NOMO-1 (cell line): ENCODE measurements at regions not wholly inside any gene's neighbourhood (a gene's known extent, or its start where the extent isn't known, plus 50 kb on each side); places are given as distances from the start of the nearest gene placed in this dataset.

ENCODE experiments used
- DNase-seq, 2 experiments: peaks; one replicate each; lab custom pipeline; 2025; ENCODE audit not compliant: unreplicated experiment in 2 of 2; lab: John Stamatoyannopoulos, UW

DNA sequence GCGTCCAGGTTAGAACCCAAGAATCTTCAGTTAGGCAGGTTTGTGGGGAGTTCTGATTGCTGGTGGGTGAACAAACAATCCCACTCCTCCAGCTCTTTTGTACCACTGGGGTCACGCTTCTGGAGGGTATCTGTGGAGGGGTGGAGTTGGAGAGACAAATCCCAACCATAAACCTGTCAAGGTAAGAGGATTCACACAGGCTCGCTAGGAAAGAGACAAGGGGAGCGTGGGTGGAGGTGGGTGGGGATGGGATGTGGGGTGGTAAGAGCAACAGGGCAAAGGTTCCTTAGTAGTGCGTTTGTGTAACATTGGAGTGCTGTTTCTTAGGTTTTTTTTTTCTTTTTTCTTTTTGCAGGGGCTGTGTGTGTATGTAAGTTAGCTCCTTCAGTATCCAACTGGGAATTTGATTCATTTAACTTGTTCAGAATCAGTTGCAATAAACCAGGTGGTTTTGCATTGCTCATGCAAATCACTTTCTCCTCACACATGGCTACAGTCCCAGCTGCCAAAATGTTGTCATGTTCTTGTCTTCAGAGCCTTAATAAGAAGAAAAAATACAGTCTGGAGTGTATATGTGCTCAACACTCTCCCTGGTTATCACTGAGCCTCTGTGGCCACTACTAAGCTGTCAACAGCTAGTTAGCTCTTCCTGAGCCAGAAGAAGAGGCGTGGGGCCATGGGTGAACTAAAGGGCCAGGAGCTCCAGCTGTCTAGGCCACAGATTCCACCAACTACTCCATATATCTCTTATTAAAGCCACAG is 164.0 kb upstream of the RAD23B start:
- no peak for DNase-seq

DNA sequence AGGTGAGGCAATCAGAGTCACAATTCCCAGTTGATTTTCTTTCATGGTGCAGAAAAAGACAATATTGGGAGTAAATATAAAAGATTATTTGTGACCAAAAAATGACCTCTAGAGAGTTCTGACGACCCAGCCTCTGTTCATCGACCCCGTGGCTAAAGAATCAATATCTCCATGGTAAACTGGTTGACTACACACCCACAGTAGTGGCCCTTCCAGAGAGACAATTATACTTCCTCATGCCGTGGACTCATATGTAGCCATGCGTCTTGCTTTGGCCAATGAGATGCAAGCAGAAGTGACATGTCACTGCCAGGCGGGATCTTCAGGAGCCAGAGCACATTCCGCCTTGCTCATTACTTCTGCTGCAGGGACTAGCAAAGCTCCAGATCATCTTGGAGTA is 163.3 kb upstream of the RAD23B start:
- DNase-seq, result no peak

DNA sequence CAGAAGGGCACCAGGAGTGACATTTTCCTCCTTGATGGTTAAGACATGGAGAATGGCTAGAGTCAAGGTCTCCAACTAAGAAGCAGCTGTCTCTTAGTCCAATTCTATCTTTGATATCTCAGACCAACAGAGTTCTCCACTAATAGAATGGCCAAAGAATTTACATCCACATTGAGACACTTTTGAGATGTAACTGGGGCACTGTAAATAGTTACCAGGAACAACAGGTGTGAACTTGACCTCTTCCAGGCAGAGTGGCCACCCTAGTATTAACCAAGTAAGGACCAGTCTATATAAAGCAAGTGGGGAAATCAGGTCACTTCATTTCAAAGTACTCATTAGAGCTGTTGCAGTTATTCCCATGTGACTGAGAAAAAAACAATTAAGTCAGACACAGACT is 159.7 kb upstream of the RAD23B start:
- DNase-seq, result no peak

DNA sequence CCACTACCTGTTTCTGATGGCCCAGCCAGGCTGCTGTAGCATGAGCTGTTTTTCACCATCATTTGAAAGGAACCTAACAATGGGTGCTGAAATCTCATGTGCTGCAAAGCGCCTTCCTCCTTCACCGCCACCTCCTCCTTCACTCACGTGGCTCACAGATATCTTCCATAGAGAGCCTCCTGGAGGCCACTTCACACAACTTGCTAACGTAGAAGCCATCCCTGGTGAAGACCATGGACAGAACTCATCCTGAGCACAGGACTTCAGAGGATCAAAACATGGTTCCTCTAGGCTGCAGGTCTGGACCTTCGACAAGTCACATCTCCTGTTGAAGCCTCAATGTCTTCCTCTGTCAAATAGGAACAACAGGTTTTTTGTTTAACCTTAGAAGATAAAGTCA is 155.5 kb upstream of the RAD23B start:
- DNase-seq, result no peak

GRCh38 chr9:107131108-107131799 is 151.8 kb upstream of the RAD23B start:
- no peak for DNase-seq

GRCh38 chr9:107136296-107136695 is 146.8 kb upstream of the RAD23B start:
- no peak for DNase-seq

DNA sequence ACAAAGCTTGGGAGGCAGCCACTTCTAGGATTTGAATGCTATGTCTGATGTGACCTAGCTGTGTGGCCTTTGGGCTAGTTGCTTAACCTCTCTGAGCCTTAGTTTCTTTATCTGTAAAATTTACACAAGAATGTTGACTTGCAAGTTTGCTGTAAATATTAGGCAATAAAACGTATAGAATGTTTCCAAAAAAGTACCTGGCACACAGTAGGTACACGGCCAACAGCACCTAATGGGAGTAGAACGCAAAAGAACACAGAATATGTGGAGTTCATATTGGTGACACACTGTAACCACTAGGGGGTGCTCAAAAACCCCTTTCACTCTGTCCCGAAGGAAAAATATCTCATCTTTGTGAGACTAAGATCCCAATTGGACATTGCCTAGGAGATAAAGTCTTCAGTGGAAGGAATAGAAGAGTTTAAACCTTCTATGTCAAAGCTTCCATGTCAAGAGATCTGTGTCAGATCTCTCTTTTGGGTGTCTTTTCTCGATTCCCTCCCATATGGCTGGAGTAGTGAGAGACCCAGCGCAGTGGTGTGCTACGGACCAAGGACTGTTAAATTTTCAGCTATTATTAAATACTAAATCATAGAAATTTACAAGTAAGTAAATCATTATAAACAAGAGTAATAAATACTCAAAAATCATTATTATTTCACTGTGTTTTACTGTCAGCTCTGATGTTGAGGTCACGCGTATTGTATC is 145.4 kb upstream of the RAD23B start:
- peak in 1 of 2 experiments; percentile 3 for DNase-seq

DNA sequence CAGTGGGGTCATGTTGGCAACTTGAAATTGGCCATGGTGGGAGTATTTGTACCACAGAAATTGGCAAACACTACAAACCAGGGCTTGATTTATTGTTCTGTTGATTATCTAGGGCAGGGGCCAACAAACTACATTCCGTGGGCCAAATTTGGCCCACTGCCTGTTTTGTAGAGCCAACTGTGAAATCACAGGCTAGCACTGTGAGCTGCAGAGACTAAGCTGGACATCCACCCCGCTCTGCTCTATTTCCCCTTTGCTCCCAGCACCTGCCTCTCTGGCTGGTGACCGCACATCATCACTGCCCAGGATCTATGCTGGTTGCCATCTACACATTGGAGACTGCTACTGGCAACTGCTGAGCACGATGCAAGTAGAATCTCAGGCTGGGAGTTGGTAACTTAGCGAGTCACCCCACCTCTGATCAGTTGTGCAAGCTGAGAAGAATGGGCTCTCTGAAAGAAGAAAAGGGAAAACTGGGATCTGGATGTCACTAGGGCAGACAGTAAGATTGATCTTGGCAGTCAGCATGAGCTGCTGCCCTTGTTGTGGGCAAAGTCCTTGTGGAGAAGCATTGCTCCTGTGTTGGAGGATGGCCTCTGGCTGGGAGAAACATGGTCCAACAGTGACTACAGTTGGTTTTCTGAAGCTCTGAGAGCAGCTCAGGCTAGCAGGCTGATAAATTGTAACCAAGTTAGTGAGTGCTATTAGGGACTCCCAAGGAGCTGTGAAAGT is 144.7 kb upstream of the RAD23B start:
- no peak for DNase-seq

GRCh38 chr9:107141967-107142366 is 141.1 kb upstream of the RAD23B start:
- no peak for DNase-seq

- DNase-seq, result no peak
Measured at GRCh38 chr9:107142430-107142829, 140.6 kb upstream of the RAD23B start.

DNA sequence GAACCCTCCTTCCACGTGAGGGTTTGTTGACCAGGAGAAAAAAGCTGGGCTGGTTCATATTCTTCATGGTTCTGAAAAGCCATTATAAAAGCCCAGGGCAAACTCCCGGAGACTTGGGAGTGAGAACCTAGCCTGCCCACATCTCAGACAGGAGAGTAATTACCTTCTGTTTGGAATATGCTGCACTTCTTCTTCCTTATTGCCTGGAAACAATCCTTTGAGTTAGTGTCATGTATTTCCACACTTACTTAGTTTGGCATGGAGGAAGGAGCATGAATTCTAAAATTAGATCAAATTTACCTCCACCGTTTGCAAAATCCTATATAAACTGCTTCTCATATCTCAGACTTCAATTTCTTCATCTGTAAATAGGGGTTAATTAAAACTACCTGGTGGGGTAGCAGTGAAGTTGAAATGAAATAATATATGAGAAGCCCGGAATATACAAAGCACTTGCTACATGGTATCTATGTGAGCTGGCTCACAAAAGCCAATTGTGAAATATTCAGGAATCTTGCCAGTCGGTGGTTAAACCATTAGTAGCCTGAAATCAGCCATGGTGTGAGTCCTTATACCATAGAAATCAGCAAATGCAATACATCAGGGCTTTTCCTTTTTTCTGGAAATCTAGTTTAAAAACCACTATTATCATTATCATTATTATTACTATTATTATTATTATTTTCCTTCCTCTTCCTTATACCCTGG is 140.0 kb upstream of the RAD23B start:
- DNase-seq, result no peak

- no peak for DNase-seq
Measured at GRCh38 chr9:107144475-107144874, 138.6 kb upstream of the RAD23B start.

- no peak for DNase-seq
Measured at GRCh38 chr9:107147134-107147533, 135.9 kb upstream of the RAD23B start.

DNA sequence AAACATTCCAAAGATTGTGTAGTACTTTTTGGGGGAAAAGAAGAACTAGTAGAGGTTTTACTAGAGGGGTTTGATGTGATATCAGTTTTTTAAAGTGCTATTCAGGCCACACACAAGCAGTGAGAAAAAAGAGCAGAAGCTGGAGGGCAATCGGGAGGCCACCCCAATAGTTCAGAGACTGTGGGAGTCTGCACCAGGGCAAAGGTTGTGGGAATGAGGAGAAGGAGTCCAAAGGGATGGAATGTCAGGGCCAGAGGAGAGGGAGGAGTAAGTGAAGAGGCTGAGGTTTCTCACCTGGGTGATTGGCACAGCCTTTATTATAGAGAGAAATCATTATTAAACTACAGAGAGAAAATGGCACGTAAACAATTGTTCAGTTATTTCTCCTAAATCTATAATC is 134.9 kb upstream of the RAD23B start:
- DNase-seq, result no peak

DNA sequence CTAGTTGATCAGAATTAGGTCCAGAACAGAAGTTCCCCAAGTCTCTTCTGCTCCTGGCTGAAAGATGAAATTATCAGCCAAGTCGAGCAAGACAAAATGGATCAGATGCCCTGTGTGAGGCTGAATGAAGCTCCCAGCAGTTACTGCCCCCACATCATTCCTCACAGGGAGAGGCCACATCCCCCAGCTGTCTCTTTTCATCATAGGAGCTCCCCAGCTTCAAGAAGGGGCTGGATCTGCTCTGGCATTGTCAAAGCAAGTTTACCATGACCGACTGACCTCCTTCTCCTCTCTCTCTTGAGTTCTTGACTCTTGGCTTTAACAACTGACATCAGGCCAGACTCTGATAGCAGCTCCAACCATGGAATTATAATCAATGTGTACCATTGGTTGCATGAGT is 133.3 kb upstream of the RAD23B start:
- no peak for DNase-seq

DNA sequence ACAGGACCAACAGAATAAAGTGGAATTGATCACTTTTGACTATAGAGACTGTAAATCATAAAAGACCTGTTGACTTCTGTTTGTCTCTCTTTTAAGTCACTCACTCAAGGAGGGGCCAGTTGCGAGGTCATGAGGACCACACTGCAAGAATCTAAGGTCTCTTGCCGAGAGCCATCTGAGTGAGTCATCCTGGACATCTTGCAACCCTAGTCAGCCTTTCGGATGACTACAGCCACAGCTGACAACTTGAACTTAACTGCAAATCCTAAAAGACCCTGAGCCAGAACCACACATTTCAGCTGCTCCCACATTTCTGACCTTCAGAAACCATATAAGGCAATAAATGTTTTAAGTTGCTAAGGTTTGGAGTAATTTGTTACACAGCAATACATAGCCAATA is 129.7 kb upstream of the RAD23B start:
- DNase-seq, result no peak

DNA sequence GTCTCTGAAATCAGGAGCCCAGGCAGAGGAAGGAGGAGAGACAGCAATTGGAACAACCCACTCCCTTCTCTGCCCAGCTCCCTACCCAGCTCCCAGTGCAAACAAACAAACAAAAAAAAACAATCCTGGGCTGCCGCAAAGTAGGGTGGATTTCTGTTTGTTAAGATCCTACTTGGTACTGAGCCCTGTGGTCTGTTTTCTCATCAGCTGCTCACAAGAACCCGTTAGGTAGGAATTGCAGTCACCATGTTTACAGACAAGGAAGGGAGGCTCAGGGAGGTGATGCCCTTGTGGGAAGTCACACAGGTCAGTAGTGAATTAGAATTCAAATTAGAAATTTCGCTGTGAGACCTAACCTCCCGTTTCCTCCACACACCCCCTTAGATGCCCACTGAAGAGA is 128.8 kb upstream of the RAD23B start:
- DNase-seq, result no peak

- DNase-seq, result no peak
Measured at GRCh38 chr9:107154766-107155165, 128.3 kb upstream of the RAD23B start.

DNA sequence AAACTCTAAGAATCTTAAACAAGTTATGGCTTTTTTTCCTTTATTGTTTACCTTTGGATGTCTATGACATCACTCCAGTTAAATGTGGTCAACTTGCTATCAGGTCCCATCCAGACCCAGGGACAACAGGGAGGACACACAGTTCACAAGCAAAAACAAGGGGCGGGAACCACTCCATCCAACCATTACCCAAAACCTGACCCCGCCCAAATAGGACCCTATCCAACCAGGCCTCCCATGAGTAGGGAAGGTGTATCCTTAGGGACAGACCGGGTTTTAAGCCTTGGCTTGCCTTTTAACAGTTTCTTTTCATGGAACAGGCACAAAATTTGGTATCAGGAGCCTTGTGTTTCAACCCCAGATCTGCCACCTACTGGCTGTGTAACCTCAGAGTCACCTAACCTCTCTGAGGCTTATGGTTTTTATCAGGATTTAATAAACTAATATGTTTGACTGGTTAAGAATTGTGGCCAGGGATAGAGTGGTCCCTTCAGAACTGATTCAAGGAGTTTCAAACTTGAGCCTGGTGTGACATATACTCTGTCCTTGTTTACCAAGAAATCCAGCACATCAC is 127.7 kb upstream of the RAD23B start:
- no peak for DNase-seq

DNA sequence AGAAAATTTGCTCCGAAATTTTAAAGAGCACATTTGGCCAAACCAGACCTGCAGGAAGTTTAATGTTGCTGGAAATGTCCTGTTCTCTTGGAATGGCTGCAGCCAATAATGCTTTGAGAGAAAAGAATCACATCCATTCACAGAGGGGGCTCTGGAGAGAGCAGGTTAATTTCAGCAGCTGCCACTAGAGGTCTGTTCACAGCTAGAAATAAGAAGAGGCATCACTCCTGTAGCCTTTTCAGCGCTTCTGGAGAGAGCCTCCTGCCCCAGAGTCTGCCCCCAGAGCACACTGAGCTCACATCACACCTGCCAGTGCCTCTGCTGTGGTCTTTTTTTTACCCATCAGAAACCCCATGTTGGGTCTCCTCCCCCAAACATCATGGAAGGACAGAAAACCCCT is 124.8 kb upstream of the RAD23B start:
- DNase-seq, result no peak
